MV-4-11 (cell line): ENCODE measurements at regions not wholly inside any gene's neighbourhood (a gene's known extent, or its start where the extent isn't known, plus 50 kb on each side); places are given as distances from the start of the nearest gene placed in this dataset.

Experiments used
- DNase-seq: peaks from one replicate; lab custom pipeline; 2025; lab: John Stamatoyannopoulos, UW

GRCh38 chr18:71899707-71900472 lies 644.3 kb downstream of the CBLN2 start:
- DNase-seq: no peak

- DNase-seq: no peak
Measured at GRCh38 chr18:71899183-71899582, 645.0 kb downstream of the CBLN2 start.

- DNase-seq: no peak
Measured at GRCh38 chr18:71887509-71887908, 656.6 kb downstream of the CBLN2 start.

GRCh38 chr18:71878226-71878625 lies 665.9 kb downstream of the CBLN2 start:
- no peak for DNase-seq

GRCh38 chr18:71873695-71874094 lies 670.4 kb downstream of the CBLN2 start:
- no peak for DNase-seq

GRCh38 chr18:71865888-71866287 lies 678.3 kb downstream of the CBLN2 start:
- DNase-seq: no peak

- no peak for DNase-seq
Measured at GRCh38 chr18:71850602-71851001, 693.5 kb downstream of the CBLN2 start.

- no peak for DNase-seq
Measured at GRCh38 chr18:71849407-71849806, 694.7 kb downstream of the CBLN2 start.

- DNase-seq: no peak
Measured at GRCh38 chr18:71846716-71847115, 697.4 kb downstream of the CBLN2 start.

GRCh38 chr18:71844814-71845213 lies 699.3 kb downstream of the CBLN2 start:
- no peak for DNase-seq

- DNase-seq: no peak
Measured at GRCh38 chr18:71842666-71843065, 701.5 kb downstream of the CBLN2 start.

GRCh38 chr18:71837547-71837946 lies 706.6 kb downstream of the CBLN2 start:
- no peak for DNase-seq

GRCh38 chr18:71832946-71833617 lies 711.1 kb downstream of the CBLN2 start:
- no peak for DNase-seq

GRCh38 chr18:71831039-71831438 lies 713.1 kb downstream of the CBLN2 start:
- no peak for DNase-seq

- DNase-seq: no peak
Measured at GRCh38 chr18:71827301-71827700, 716.8 kb downstream of the CBLN2 start.

GRCh38 chr18:71815305-71815704 lies 728.8 kb downstream of the CBLN2 start:
- DNase-seq: no peak

- DNase-seq: no peak
Measured at GRCh38 chr18:71809711-71810110, 734.4 kb downstream of the CBLN2 start.

- DNase-seq: no peak
Measured at GRCh38 chr18:71808616-71809015, 735.5 kb downstream of the CBLN2 start.

GRCh38 chr18:71807586-71807985 lies 736.6 kb downstream of the CBLN2 start:
- DNase-seq: no peak

- DNase-seq: no peak
Measured at GRCh38 chr18:71798986-71799673, 745.0 kb downstream of the CBLN2 start.

GRCh38 chr18:71797554-71797953 lies 746.6 kb downstream of the CBLN2 start:
- DNase-seq: no peak

- DNase-seq: no peak
Measured at GRCh38 chr18:71784777-71785176, 759.4 kb downstream of the CBLN2 start.

GRCh38 chr18:71760541-71760940 lies 783.6 kb downstream of the CBLN2 start:
- DNase-seq: no peak
